CD4-positive, alpha-beta T cell (primary cell): ENCODE measurements at regions not wholly inside any gene's neighbourhood (a gene's known extent, or its start where the extent isn't known, plus 50 kb on each side); places are given as distances from the start of the nearest gene placed in this dataset.
"Not testable (repeated sequence)": the region's sequence is repeated elsewhere in the genome, so short reads cannot be mapped to it uniquely, and the experiment has no call there.

Experiments used
- ATAC-seq: fragments of 200-7000 bp; cut with Tn5 transposase; one replicate; pipeline ENCODE4 v1.10.0; 2022; ENCODE audit warnings: mild to moderate bottlenecking; ENCODE audit not compliant: poor library complexity
- CTCF ChIA-PET: fragments of 350-600 bp; sonication (Branson Sonifier 250); formaldehyde crosslinking; loops from one replicate; lab custom pipeline; 2021; ENCODE audit warnings: antibody characterized with exemption, inconsistent platforms; lab: Charles Lee
- POLR2A ChIA-PET: fragments of 350-600 bp; sonication (Branson Sonifier 250); formaldehyde crosslinking; loops from one replicate; lab custom pipeline; 2021; ENCODE audit warnings: antibody characterized with exemption, inconsistent platforms; lab: Charles Lee
- DNase-seq, 14 experiments: peaks; one replicate each; pipeline ENCODE4 v3.0.0-alpha.2; 2013 to 2020; ENCODE audit warnings: mixed read lengths in 2 of 14
- H3K27ac ChIP-seq, 2 donors: one replicate each; pipeline versions ENCODE4 v1.5.1 to v1.7.0; 2013; ENCODE audit warnings: low read length in 2 of 2, low read depth in 1 of 2, mild to moderate bottlenecking in 1 of 2
- H3K27me3 ChIP-seq, 2 experiments: 1 replicate in 1 of 2; 2 replicates in 1 of 2; pipeline versions ENCODE4 v1.6.1 to v1.7.0; 2013; ENCODE audit warnings: low read length in 2 of 2, control low read depth in 1 of 2, mild to moderate bottlenecking in 1 of 2, moderate library complexity in 1 of 2; ENCODE audit not compliant: insufficient read depth in 2 of 2, control insufficient read depth in 1 of 2
- H3K36me3 ChIP-seq: one replicate; pipeline ENCODE4 v1.6.1; 2013; ENCODE audit warnings: low read length, control low read depth; ENCODE audit not compliant: insufficient read depth
- H3K4me1 ChIP-seq: one replicate; pipeline ENCODE4 v1.6.1; 2013; ENCODE audit warnings: low read length, control low read depth; ENCODE audit not compliant: insufficient read depth
- H3K4me3 ChIP-seq: one replicate; pipeline ENCODE4 v1.5.1; 2013; ENCODE audit warnings: mild to moderate bottlenecking, low read length, moderate library complexity
- H3K9me3 ChIP-seq, 2 experiments: 1 replicate in 1 of 2; 2 replicates in 1 of 2; pipeline versions ENCODE4 v1.6.1 to v1.7.0; 2013; ENCODE audit warnings: low read length in 2 of 2, mild to moderate bottlenecking in 2 of 2, control low read depth in 1 of 2, moderate library complexity in 1 of 2; ENCODE audit not compliant: control insufficient read depth in 1 of 2, insufficient read depth in 1 of 2
- H3K27ac Mint-ChIP-seq: one replicate; pipeline ENCODE4 v1.8.0; 2020; ENCODE audit warnings: mixed read lengths
- H3K27me3 Mint-ChIP-seq: one replicate; pipeline ENCODE4 v1.8.0; 2021; ENCODE audit warnings: mixed read lengths
- H3K36me3 Mint-ChIP-seq: one replicate; pipeline ENCODE4 v1.8.0; 2021; ENCODE audit warnings: low read depth, mixed read lengths
- H3K4me1 Mint-ChIP-seq: one replicate; pipeline ENCODE4 v1.8.0; 2021; ENCODE audit warnings: low read depth, mixed read lengths
- H3K4me3 Mint-ChIP-seq: one replicate; pipeline ENCODE4 v1.8.0; 2020; ENCODE audit warnings: mild to moderate bottlenecking, mixed read lengths
- H3K9me3 Mint-ChIP-seq: one replicate; pipeline ENCODE4 v1.8.0; 2020; ENCODE audit warnings: mixed read lengths
- CTCF ChIP-seq: fragments of 200-600 bp; IDR thresholded peaks from one replicate; pipeline ENCODE4 v1.8.0; 2022; ENCODE audit warnings: antibody characterized with exemption, mild to moderate bottlenecking
- intact Hi-C, 2 experiments: fragments of 100-400 bp; cut with DNase I in 1 of 2; cut with micrococcal nuclease in 1 of 2; formaldehyde crosslinking; loops; one replicate each; pipeline versions ENCODE4 v1.15.1 to v1.9.0; 2023 to 2025; cut with DNase I, micrococcal nuclease

GRCh38 chr7:113281223-113281622, 162.9 kb upstream of the SMIM30 start:
- H3K4me1 ChIP-seq, result no peaks in the 10 kb centered on the region
- no peak overlapping the region for H3K4me3 Mint-ChIP-seq
- DNase-seq, result no peak
- no peaks in the 10 kb centered on the region for H3K27me3 Mint-ChIP-seq
- no peaks in the 10 kb centered on the region for H3K36me3 Mint-ChIP-seq
- no peak overlapping the region for H3K27ac Mint-ChIP-seq
- no peak for ATAC-seq
- no peaks in the 10 kb centered on the region for H3K4me1 Mint-ChIP-seq
- no peaks in the 10 kb centered on the region for H3K27me3 ChIP-seq
- H3K9me3 Mint-ChIP-seq, result peaks cover 2% of the 10 kb centered on the region
- no peaks in the 10 kb centered on the region for H3K36me3 ChIP-seq
- no peak overlapping the region for H3K4me3 ChIP-seq
- no peak overlapping the region for H3K27ac ChIP-seq
- intact Hi-C loops, result no loop called here
- POLR2A ChIA-PET, result no interaction called here
- CTCF ChIA-PET, result no interaction called here
- no peak for TF ChIP-seq CTCF
- peaks cover 0 to 3% of the 10 kb centered on the region in 2 experiments for H3K9me3 ChIP-seq

GRCh38 chr7:113279256-113279655, 160.9 kb upstream of the SMIM30 start:
- no peak overlapping the region for H3K27ac ChIP-seq
- no peaks in the 10 kb centered on the region for H3K27me3 ChIP-seq
- Mint-ChIP-seq H3K27ac (no peak overlapping the region), H3K36me3 (no peaks in the 10 kb centered on the region), H3K9me3 (peaks cover 5% of the 10 kb centered on the region), H3K4me3 (no peak overlapping the region), H3K4me1 (no peaks in the 10 kb centered on the region), H3K27me3 (no peaks in the 10 kb centered on the region)
- intact Hi-C loops, result no loop called here
- peaks cover 0 to 3% of the 10 kb centered on the region in 2 experiments for H3K9me3 ChIP-seq
- no peaks in the 10 kb centered on the region for H3K36me3 ChIP-seq
- no peak overlapping the region for H3K4me3 ChIP-seq
- ChIA-PET POLR2A (no interaction called here), CTCF (no interaction called here)
- DNase-seq (no peak), ATAC-seq (no peak)
- no peaks in the 10 kb centered on the region for H3K4me1 ChIP-seq
- TF ChIP-seq CTCF, result no peak

- no peaks in the 10 kb centered on the region for H3K4me1 Mint-ChIP-seq
- H3K27me3 Mint-ChIP-seq, result no peaks in the 10 kb centered on the region
- no peaks in the 10 kb centered on the region for H3K27me3 ChIP-seq
- no peaks in the 10 kb centered on the region for H3K36me3 ChIP-seq
- H3K36me3 Mint-ChIP-seq, result no peaks in the 10 kb centered on the region
- peaks cover 6 to 13% of the 10 kb centered on the region in 2 experiments for H3K9me3 ChIP-seq
- ATAC-seq (no peak), DNase-seq (no peak)
- ChIA-PET CTCF (no interaction called here), POLR2A (no interaction called here)
- H3K27ac ChIP-seq, result no peak overlapping the region
- H3K4me3 Mint-ChIP-seq, result no peak overlapping the region
- intact Hi-C loops, result no loop called here
- H3K4me3 ChIP-seq, result no peak overlapping the region
- TF ChIP-seq CTCF, result no peak
- H3K9me3 Mint-ChIP-seq, result peaks cover 20% of the 10 kb centered on the region
- H3K4me1 ChIP-seq, result no peaks in the 10 kb centered on the region
- H3K27ac Mint-ChIP-seq, result no peak overlapping the region
Measured at GRCh38 chr7:113270790-113271189, 152.4 kb upstream of the SMIM30 start.

- peaks cover 18% of the 10 kb centered on the region for H3K9me3 Mint-ChIP-seq
- intact Hi-C loops, CTCF ChIA-PET, DNase-seq, H3K4me3 ChIP-seq, H3K4me1 ChIP-seq, ATAC-seq, H3K27me3 ChIP-seq, H3K27ac Mint-ChIP-seq, H3K4me3 Mint-ChIP-seq, H3K27me3 Mint-ChIP-seq, POLR2A ChIA-PET, H3K36me3 Mint-ChIP-seq, H3K36me3 ChIP-seq, H3K4me1 Mint-ChIP-seq, H3K27ac ChIP-seq: not testable (repeated sequence)
- peaks cover 6 to 13% of the 10 kb centered on the region in 2 experiments for H3K9me3 ChIP-seq
Measured at GRCh38 chr7:113269592-113269991, 151.2 kb upstream of the SMIM30 start.
